ENCODE measurements at regions not wholly inside any gene's neighbourhood (a gene's known extent, or its start where the extent isn't known, plus 50 kb on each side); places are given as distances from the start of the nearest gene placed in this dataset.

GRCh38 chr10:91126471-91126870 lies 94.0 kb upstream of the PCGF5 start:
- no peak for TF ChIP-seq CTCF (optimal IDR thresholded peaks at IDR 0.05 in 1 of 3, IDR thresholded peaks at IDR 0.05 in 1 of 3, conservative IDR thresholded peaks at IDR 0.05 in 1 of 3; ENCODE audit: extremely low read depth in 1 of 3, insufficient read depth in 2 of 3, low read length in 3 of 3)
- TF ChIP-seq EZH2 (IDR thresholded peaks at IDR 0.05; ENCODE audit: low read length) = no peak
- Histone ChIP-seq H3K4me2 (ENCODE audit: control insufficient read depth, extremely low read depth, insufficient read depth, low read depth, low read length) (no peak overlapping the region), H2AFZ (ENCODE audit: control insufficient read depth, low read length) (no peak overlapping the region), H3K79me2 (ENCODE audit: control insufficient read depth, insufficient read depth, low read length) (no peaks in the 10 kb centered on the region), H3K9me3 (ENCODE audit: control insufficient read depth, low read depth, low read length) (no peaks in the 10 kb centered on the region), H3K4me1 (ENCODE audit: control insufficient read depth, extremely low read depth, insufficient read depth, low read length) (no peaks in the 10 kb centered on the region), H3K27ac (ENCODE audit: control insufficient read depth, insufficient read depth, low read length) (no peak overlapping the region), H3K4me3 (ENCODE audit: control insufficient read depth in 2 of 3, extremely low read depth in 1 of 3, insufficient read depth in 2 of 3, low read depth in 1 of 3, low read length in 3 of 3) (no peak overlapping the region), H4K20me1 (ENCODE audit: control insufficient read depth, extremely low read depth, insufficient read depth, low read length) (no peaks in the 10 kb centered on the region), H3K36me3 (ENCODE audit: control insufficient read depth in 2 of 2, extremely low read depth in 1 of 2, insufficient read depth in 2 of 2, low read length in 2 of 2) (no peaks in the 10 kb centered on the region), H3K9ac (ENCODE audit: control insufficient read depth, extremely low read depth, insufficient read depth, low read length) (no peak overlapping the region), H3K27me3 (ENCODE audit: control insufficient read depth, extremely low read depth, insufficient read depth, low read length) (peaks cover 5% of the 10 kb centered on the region), H3K9me1 (ENCODE audit: control insufficient read depth, extremely low read depth, insufficient read depth, low read length) (no peaks in the 10 kb centered on the region)
- dilution Hi-C loops (cut with MboI; ENCODE audit: extremely low pct_ligation_motif_present, low sequenced_read_pairs) = no loop called here
- FAIRE-seq (no peak), DNase-seq (ENCODE audit: low read depth, low spot score) (no peak)

GRCh38 chr10:91127341-91128082 lies 93.0 kb upstream of the PCGF5 start:
- H3K9ac ChIP-seq (ENCODE audit: control insufficient read depth, extremely low read depth, insufficient read depth, low read length) = no peak overlapping the region
- H3K9me3 ChIP-seq (ENCODE audit: control insufficient read depth, low read depth, low read length) = no peaks in the 10 kb centered on the region
- no peaks in the 10 kb centered on the region for H3K4me1 ChIP-seq (ENCODE audit: control insufficient read depth, extremely low read depth, insufficient read depth, low read length)
- DNase-seq (ENCODE audit: low read depth, low spot score) (no peak), FAIRE-seq (no peak)
- H3K4me2 ChIP-seq (ENCODE audit: control insufficient read depth, extremely low read depth, insufficient read depth, low read depth, low read length) = no peak overlapping the region
- H3K27me3 ChIP-seq (ENCODE audit: control insufficient read depth, extremely low read depth, insufficient read depth, low read length) = peaks cover 5% of the 10 kb centered on the region
- TF ChIP-seq EZH2 (IDR thresholded peaks at IDR 0.05; ENCODE audit: low read length) (no peak), CTCF (optimal IDR thresholded peaks at IDR 0.05 in 1 of 3, IDR thresholded peaks at IDR 0.05 in 1 of 3, conservative IDR thresholded peaks at IDR 0.05 in 1 of 3; ENCODE audit: extremely low read depth in 1 of 3, insufficient read depth in 2 of 3, low read length in 3 of 3) (no peak)
- no peak overlapping the region for H2AFZ ChIP-seq (ENCODE audit: control insufficient read depth, low read length)
- H3K36me3 ChIP-seq (ENCODE audit: control insufficient read depth in 2 of 2, extremely low read depth in 1 of 2, insufficient read depth in 2 of 2, low read length in 2 of 2) = no peaks in the 10 kb centered on the region
- no peak overlapping the region for H3K4me3 ChIP-seq (ENCODE audit: control insufficient read depth in 2 of 3, extremely low read depth in 1 of 3, insufficient read depth in 2 of 3, low read depth in 1 of 3, low read length in 3 of 3)
- no peaks in the 10 kb centered on the region for H3K79me2 ChIP-seq (ENCODE audit: control insufficient read depth, insufficient read depth, low read length)
- no peak overlapping the region for H3K27ac ChIP-seq (ENCODE audit: control insufficient read depth, insufficient read depth, low read length)
- no peaks in the 10 kb centered on the region for H4K20me1 ChIP-seq (ENCODE audit: control insufficient read depth, extremely low read depth, insufficient read depth, low read length)
- H3K9me1 ChIP-seq (ENCODE audit: control insufficient read depth, extremely low read depth, insufficient read depth, low read length) = no peaks in the 10 kb centered on the region
- dilution Hi-C loops (cut with MboI; ENCODE audit: extremely low pct_ligation_motif_present, low sequenced_read_pairs) = no loop called here

Data from keratinocyte (primary cell).